Thoracic aorta (tissue), 2 donors: ENCODE measurements at regions not wholly inside any gene's neighbourhood (a gene's known extent, or its start where the extent isn't known, plus 50 kb on each side); places are given as distances from the start of the nearest gene placed in this dataset.
A peak's percentile ranks its signal among the peaks of the same experiment; 100 is the strongest.

ENCODE experiments used
- ATAC-seq: fragments of 150-250 bp; one replicate; pipeline ENCODE4 v1.8.0; 2017; ENCODE audit warnings: low read depth; ENCODE audit not compliant: insufficient number of reproducible peaks, low FRiP score
- DNase-seq: peaks from one replicate; pipeline ENCODE4 v3.0.0-alpha.2; 2020; ENCODE audit warnings: low spot score
- H3K27ac ChIP-seq, 2 donors: fragments of 200-600 bp; sonication (generic); 1 replicate in 1 of 2; 2 replicates in 1 of 2; pipeline ENCODE4 v1.5.1; 2016; ENCODE audit warnings: mild to moderate bottlenecking in 2 of 2, moderate library complexity in 2 of 2
- H3K27me3 ChIP-seq: fragments of 200-600 bp; sonication (generic); replicated peaks from 2 replicates; pipeline ENCODE4 v1.6.0; 2016; ENCODE audit warnings: mild to moderate bottlenecking; ENCODE audit not compliant: insufficient read depth
- H3K36me3 ChIP-seq: fragments of 200-600 bp; sonication (generic); one replicate; pipeline ENCODE4 v1.5.1; 2016
- H3K4me1 ChIP-seq, 2 donors: fragments of 200-600 bp; sonication (generic); 1 replicate in 1 of 2; 2 replicates in 1 of 2; pipeline versions ENCODE4 v1.5.1 to v1.6.0; 2016; ENCODE audit warnings: low read depth in 2 of 2, mild to moderate bottlenecking in 1 of 2; ENCODE audit not compliant: control insufficient read depth in 1 of 2
- H3K4me3 ChIP-seq: fragments of 200-600 bp; sonication (generic); 2 replicates; pipeline ENCODE4 v1.5.1; 2016; ENCODE audit warnings: mild to moderate bottlenecking
- H3K9me3 ChIP-seq: fragments of 200-600 bp; sonication (generic); 2 replicates; pipeline ENCODE4 v1.5.1; 2016
- CTCF ChIP-seq: fragments of 200-600 bp; sonication (generic); IDR thresholded peaks from one replicate; pipeline ENCODE4 v1.5.1; 2019; ENCODE audit warnings: antibody characterized with exemption

- TF ChIP-seq CTCF, result no peak
- H3K4me3 ChIP-seq, result no peak overlapping the region
- ATAC-seq (no peak), DNase-seq (no peak)
- no peaks in the 10 kb centered on the region for H3K27me3 ChIP-seq
- no peak overlapping the region for H3K27ac ChIP-seq
- no peaks in the 10 kb centered on the region for H3K9me3 ChIP-seq
- peaks cover 3 to 25% of the 10 kb centered on the region in 2 donors for H3K4me1 ChIP-seq
- H3K36me3 ChIP-seq, result no peaks in the 10 kb centered on the region
These were observed 479.4 kb upstream of the KCNMB2 start for GRCh38 chr3:178056868-178057267.

- DNase-seq (no peak), ATAC-seq (no peak)
- Histone ChIP-seq H3K27ac (no peak overlapping the region), H3K4me3 (no peak overlapping the region), H3K36me3 (no peaks in the 10 kb centered on the region), H3K27me3 (no peaks in the 10 kb centered on the region), H3K9me3 (no peaks in the 10 kb centered on the region), H3K4me1 (peaks cover 3 to 27% of the 10 kb centered on the region in 2 donors)
- no peak for TF ChIP-seq CTCF
These were observed 477.6 kb upstream of the KCNMB2 start for GRCh38 chr3:178058629-178059028.

GRCh38 chr3:178059119-178059518, 477.1 kb upstream of the KCNMB2 start:
- Histone ChIP-seq H3K9me3 (no peaks in the 10 kb centered on the region), H3K4me3 (no peak overlapping the region), H3K27me3 (no peaks in the 10 kb centered on the region), H3K36me3 (no peaks in the 10 kb centered on the region), H3K27ac (no peak overlapping the region), H3K4me1 (peaks cover 3 to 29% of the 10 kb centered on the region in 2 donors)
- no peak for DNase-seq
- TF ChIP-seq CTCF, result no peak
- ATAC-seq, result no peak

GRCh38 chr3:178059836-178060235, 476.4 kb upstream of the KCNMB2 start:
- Histone ChIP-seq H3K9me3 (no peaks in the 10 kb centered on the region), H3K27ac (no peak overlapping the region), H3K4me3 (no peak overlapping the region), H3K4me1 (peaks cover 3 to 29% of the 10 kb centered on the region in 2 donors), H3K36me3 (no peaks in the 10 kb centered on the region), H3K27me3 (no peaks in the 10 kb centered on the region)
- DNase-seq (no peak), ATAC-seq (no peak)
- TF ChIP-seq CTCF, result no peak

- DNase-seq (no peak), ATAC-seq (peak; percentile 44)
- TF ChIP-seq CTCF, result no peak
- peaks cover 3 to 29% of the 10 kb centered on the region in 2 donors for H3K4me1 ChIP-seq
- H3K36me3 ChIP-seq, result no peaks in the 10 kb centered on the region
- H3K27me3 ChIP-seq, result no peaks in the 10 kb centered on the region
- no peaks in the 10 kb centered on the region for H3K9me3 ChIP-seq
- no peak overlapping the region for H3K27ac ChIP-seq
- no peak overlapping the region for H3K4me3 ChIP-seq
These were observed 475.8 kb upstream of the KCNMB2 start for GRCh38 chr3:178060407-178060806.
